Panc1 (cell line): ENCODE measurements at regions not wholly inside any gene's neighbourhood (a gene's known extent, or its start where the extent isn't known, plus 50 kb on each side); places are given as distances from the start of the nearest gene placed in this dataset.

Experiments used
- ATAC-seq: fragments of 200-7000 bp; cut with Tn5 transposase; 2 replicates; pipeline ENCODE4 v1.9.1; 2020; ENCODE audit warnings: mild to moderate bottlenecking, moderate library complexity
- BruUV-seq: library from RNA; stranded (reverse); fragments of 400-500 nt; replicated peaks from 2 replicates; lab custom pipeline; 2021; lab: Mats Ljungman, UMichigan
- CTCF ChIA-PET: fragments of 300-600 bp; sonication (Branson Sonifier 250); formaldehyde crosslinking; loops from one replicate; lab custom pipeline; 2022; ENCODE audit warnings: antibody characterized with exemption; lab: Charles Lee
- POLR2A ChIA-PET: fragments of 300-600 bp; sonication (Branson Sonifier 250); formaldehyde crosslinking; loops from one replicate; lab custom pipeline; 2022; ENCODE audit warnings: antibody characterized with exemption; lab: Charles Lee
- DNase-seq: peaks from one replicate; pipeline ENCODE4 v3.0.0-alpha.2; 2010; ENCODE audit warnings: low read depth, low spot score
- H3K27ac ChIP-seq: 2 replicates; pipeline ENCODE4 v1.5.1; 2011; ENCODE audit warnings: mild to moderate bottlenecking, low read length, inconsistent platforms
- H3K27me3 ChIP-seq: fragments of 200-500 bp; sonication (Bioruptor generic); 2 replicates; pipeline ENCODE4 v1.6.0; 2014; ENCODE audit warnings: low read length, inconsistent platforms; ENCODE audit not compliant: control insufficient read depth, insufficient read depth
- H3K36me3 ChIP-seq: fragments of 200-500 bp; sonication (Bioruptor generic); 2 replicates; pipeline ENCODE4 v1.5.1; 2014; ENCODE audit warnings: inconsistent platforms, mild to moderate bottlenecking, low read length, moderate library complexity; ENCODE audit not compliant: control insufficient read depth, insufficient read depth
- H3K4me1 ChIP-seq: 2 replicates; pipeline ENCODE4 v1.5.1; 2011; ENCODE audit warnings: inconsistent platforms, mild to moderate bottlenecking, low read length, moderate library complexity; ENCODE audit not compliant: control insufficient read depth, insufficient read depth
- H3K4me3 ChIP-seq, 2 experiments: 2 replicates each; pipeline ENCODE4 v1.5.1; 2011 to 2012; ENCODE audit warnings: low read depth in 2 of 2, low read length in 2 of 2, mild to moderate bottlenecking in 2 of 2, inconsistent platforms in 1 of 2, moderate library complexity in 1 of 2
- H3K9me3 ChIP-seq: fragments of 200-500 bp; sonication (Bioruptor generic); 2 replicates; pipeline ENCODE4 v1.5.1; 2014; ENCODE audit warnings: low read depth, mild to moderate bottlenecking, inconsistent platforms, low read length, moderate library complexity; ENCODE audit not compliant: control insufficient read depth, insufficient read depth
- CTCF ChIP-seq: fragments of 450-650 bp; IDR thresholded peaks from 2 replicates; pipeline ENCODE4 v1.5.1; 2017; ENCODE audit warnings: mild to moderate bottlenecking
- POLR2AphosphoS5 ChIP-seq: IDR thresholded peaks from 2 replicates; pipeline ENCODE4 v1.6.1; 2012; ENCODE audit warnings: mild to moderate bottlenecking, low read depth, low read length, moderate library complexity
- REST ChIP-seq, 2 experiments: IDR thresholded peaks; 2 replicates each; pipeline ENCODE4 v1.6.1; 2011 to 2012; ENCODE audit warnings: low read depth in 2 of 2, control low read depth in 1 of 2, low read length in 1 of 2, mild to moderate bottlenecking in 1 of 2, moderate library complexity in 1 of 2; ENCODE audit not compliant: insufficient read depth in 1 of 2
- SIN3A ChIP-seq: IDR thresholded peaks from 2 replicates; pipeline ENCODE4 v1.6.1; 2012; ENCODE audit warnings: low read depth, mild to moderate bottlenecking, low read length, moderate library complexity, borderline replicate concordance; ENCODE audit not compliant: insufficient read depth
- TCF7L2 ChIP-seq: IDR thresholded peaks from 2 replicates; pipeline ENCODE4 v1.6.1; 2011; ENCODE audit warnings: mild to moderate bottlenecking, low read depth, low read length, inconsistent platforms
- in situ Hi-C: cut with HindIII; loops from 2 replicates; pipeline ENCODE4 v1.10.0; 2016; ENCODE audit warnings: low sequenced_read_pairs, low pct_unique_long_range_greater_than_20kb
- intact Hi-C: fragments of 100-400 bp; cut with micrococcal nuclease; formaldehyde crosslinking; loops from one replicate; pipeline ENCODE4 v1.10.0; 2022; ENCODE audit not compliant: unreplicated experiment

- TF ChIP-seq REST (IDR thresholded peaks at IDR 0.05; ENCODE audit: insufficient read depth in 1 of 2, low read depth in 2 of 2, low read length in 1 of 2) (no peak), POLR2AphosphoS5 (no peak), SIN3A (no peak), TCF7L2 (no peak), CTCF (no peak)
- H3K27ac ChIP-seq = no peak overlapping the region
- DNase-seq (no peak), ATAC-seq (no peak)
- intact Hi-C loops (no loop called here), in situ Hi-C loops (no loop called here)
- H3K9me3 ChIP-seq = no peaks in the 10 kb centered on the region
- H3K4me1 ChIP-seq = no peaks in the 10 kb centered on the region
- CTCF ChIA-PET = no interaction called here
- no TSS peak for BruUV-seq
- no peaks in the 10 kb centered on the region for H3K36me3 ChIP-seq
- no peak overlapping the region for H3K4me3 ChIP-seq
- peaks cover 10% of the 10 kb centered on the region for H3K27me3 ChIP-seq
- POLR2A ChIA-PET = no interaction called here
These were observed 98.1 kb downstream of the SREK1 start for GRCh38 chr5:66242050-66242715.

GRCh38 chr5:66246608-66247007, 102.5 kb downstream of the SREK1 start:
- H3K36me3 ChIP-seq = no peaks in the 10 kb centered on the region
- CTCF ChIA-PET = interaction anchor here (0.5 kb wide), 1 partner anchor 882 kb away, joined by 9 read pairs; no protein-coding TSS in a partner anchor
- H3K4me1 ChIP-seq = no peaks in the 10 kb centered on the region
- ATAC-seq (no peak), DNase-seq (no peak)
- H3K4me3 ChIP-seq = no peak overlapping the region
- intact Hi-C loops = no loop called here
- no peak overlapping the region for H3K27ac ChIP-seq
- H3K9me3 ChIP-seq = no peaks in the 10 kb centered on the region
- no TSS peak for BruUV-seq
- TF ChIP-seq SIN3A (no peak), POLR2AphosphoS5 (no peak), REST (IDR thresholded peaks at IDR 0.05; ENCODE audit: insufficient read depth in 1 of 2, low read depth in 2 of 2, low read length in 1 of 2) (no peak), TCF7L2 (no peak), CTCF (no peak)
- in situ Hi-C loops = no loop called here
- POLR2A ChIA-PET = no interaction called here
- H3K27me3 ChIP-seq = no peaks in the 10 kb centered on the region
